ENCODE measurements at regions not wholly inside any gene's neighbourhood (a gene's known extent, or its start where the extent isn't known, plus 50 kb on each side); places are given as distances from the start of the nearest gene placed in this dataset.
"Not testable (repeated sequence)": the region's sequence is repeated elsewhere in the genome, so short reads cannot be mapped to it uniquely, and the experiment has no call there.

- no peak for DNase-seq (ENCODE audit: low read depth)
Measured at GRCh38 chr1:88296642-88297041, 387.4 kb upstream of the PKN2 start.

- no peak for DNase-seq (ENCODE audit: low read depth)
Measured at GRCh38 chr1:88298506-88298905, 385.6 kb upstream of the PKN2 start.

GRCh38 chr1:88300752-88301263 lies 383.3 kb upstream of the PKN2 start:
- DNase-seq (ENCODE audit: low read depth) = no peak

- no peak for DNase-seq (ENCODE audit: low read depth)
Measured at GRCh38 chr1:88302843-88303486, 381.1 kb upstream of the PKN2 start.

GRCh38 chr1:88311265-88311664 lies 372.8 kb upstream of the PKN2 start:
- no peak for DNase-seq (ENCODE audit: low read depth)

- DNase-seq (ENCODE audit: low read depth) = no peak
Measured at GRCh38 chr1:88311907-88312306, 372.2 kb upstream of the PKN2 start.

GRCh38 chr1:88317396-88317795 lies 366.7 kb upstream of the PKN2 start:
- DNase-seq (ENCODE audit: low read depth) = no peak

- DNase-seq (ENCODE audit: low read depth) = no peak
Measured at GRCh38 chr1:88318740-88319139, 365.3 kb upstream of the PKN2 start.

- no peak for DNase-seq (ENCODE audit: low read depth)
Measured at GRCh38 chr1:88320291-88320690, 363.8 kb upstream of the PKN2 start.

GRCh38 chr1:88321706-88322105 lies 362.4 kb upstream of the PKN2 start:
- DNase-seq (ENCODE audit: low read depth) = no peak

GRCh38 chr1:88324899-88325298 lies 359.2 kb upstream of the PKN2 start:
- DNase-seq (ENCODE audit: low read depth) = no peak

- DNase-seq (ENCODE audit: low read depth) = peak; percentile 58
Measured at GRCh38 chr1:88327391-88328267, 356.4 kb upstream of the PKN2 start.

- no peak for DNase-seq (ENCODE audit: low read depth)
Measured at GRCh38 chr1:88330201-88330600, 353.9 kb upstream of the PKN2 start.

GRCh38 chr1:88333086-88333695 lies 350.9 kb upstream of the PKN2 start:
- DNase-seq (ENCODE audit: low read depth) = no peak

- no peak for DNase-seq (ENCODE audit: low read depth)
Measured at GRCh38 chr1:88341447-88341846, 342.6 kb upstream of the PKN2 start.

- not testable (repeated sequence) for DNase-seq (ENCODE audit: low read depth)
Measured at GRCh38 chr1:88342081-88342480, 342.0 kb upstream of the PKN2 start.

GRCh38 chr1:88350648-88351047 lies 333.4 kb upstream of the PKN2 start:
- no peak for DNase-seq (ENCODE audit: low read depth)

- DNase-seq (ENCODE audit: low read depth) = no peak
Measured at GRCh38 chr1:88351960-88352359, 332.1 kb upstream of the PKN2 start.

GRCh38 chr1:88354256-88354655 lies 329.8 kb upstream of the PKN2 start:
- no peak for DNase-seq (ENCODE audit: low read depth)

- DNase-seq (ENCODE audit: low read depth) = no peak
Measured at GRCh38 chr1:88357729-88358128, 326.3 kb upstream of the PKN2 start.

- no peak for DNase-seq (ENCODE audit: low read depth)
Measured at GRCh38 chr1:88371436-88372023, 312.5 kb upstream of the PKN2 start.

- DNase-seq (ENCODE audit: low read depth) = no peak
Measured at GRCh38 chr1:88375977-88376376, 308.1 kb upstream of the PKN2 start.

GRCh38 chr1:88376421-88376820 lies 307.7 kb upstream of the PKN2 start:
- no peak for DNase-seq (ENCODE audit: low read depth)
